SKM-1 treated with dmso at 0.1 percent for 144 hours (cell line): ENCODE measurements at regions not wholly inside any gene's neighbourhood (a gene's known extent, or its start where the extent isn't known, plus 50 kb on each side); places are given as distances from the start of the nearest gene placed in this dataset.

ENCODE experiments used
- DNase-seq: peaks from one replicate; lab custom pipeline; 2025; ENCODE audit not compliant: unreplicated experiment; lab: John Stamatoyannopoulos, UW

DNA sequence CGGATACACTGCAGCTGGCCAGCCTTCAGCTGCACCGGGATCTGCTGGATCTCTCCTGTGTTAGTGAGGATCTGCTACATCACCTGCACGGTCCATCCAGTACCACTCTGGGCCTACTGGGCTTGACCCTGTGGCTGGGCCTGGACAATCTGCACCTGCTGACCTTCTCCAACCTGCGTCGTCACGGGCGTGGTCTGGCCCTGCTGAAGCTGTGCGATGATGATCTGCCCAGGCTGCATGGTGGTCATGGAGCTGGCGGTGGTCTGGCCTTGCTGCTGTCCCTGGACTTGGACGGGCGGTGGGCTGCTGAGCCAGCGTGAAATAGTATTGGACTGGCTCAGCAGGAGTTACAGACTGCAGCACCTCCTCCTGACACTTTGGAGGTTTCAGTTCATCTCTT, 137.1 kb upstream of the GAS1 start:
- no peak for DNase-seq

DNA sequence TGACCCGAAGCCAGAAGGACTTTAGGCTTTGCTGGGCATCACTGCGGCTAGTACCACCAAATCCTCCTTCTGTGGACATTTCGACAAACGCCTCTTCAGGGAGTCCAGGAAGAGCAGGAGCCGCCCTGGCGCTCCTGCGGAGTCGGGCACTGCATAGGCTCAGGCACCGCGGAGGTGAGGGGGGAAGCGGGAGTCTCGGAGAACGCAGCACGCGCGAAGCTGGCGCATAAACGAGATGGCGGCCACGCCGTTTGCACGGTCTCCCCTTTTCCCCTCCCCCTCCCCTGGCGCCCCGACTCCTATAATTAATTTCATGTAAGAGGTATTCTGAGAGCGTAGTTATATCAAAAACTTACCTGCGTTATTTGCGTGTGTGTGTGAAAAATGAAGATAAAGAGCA, 137.8 kb upstream of the GAS1 start:
- DNase-seq: no peak

DNA sequence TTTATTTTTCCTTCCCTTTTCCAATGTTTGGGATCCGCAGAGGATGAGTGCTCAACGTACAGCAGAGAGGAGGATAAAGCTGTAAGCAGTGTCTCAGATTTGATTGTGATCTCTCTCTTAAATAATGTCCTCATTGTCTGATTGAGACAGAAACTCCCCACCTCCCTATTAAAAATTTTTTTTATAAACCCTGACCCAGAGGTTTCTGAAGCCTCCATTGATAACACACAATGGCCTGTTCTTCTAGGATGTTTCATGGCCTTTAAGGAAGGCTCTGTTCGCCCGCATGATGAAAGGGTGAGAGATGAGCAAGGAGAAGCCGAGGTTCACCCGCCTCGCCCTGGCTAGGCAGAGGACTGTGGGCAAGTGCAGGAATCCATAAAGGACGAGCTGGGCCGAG, 138.2 kb upstream of the GAS1 start:
- no peak for DNase-seq

DNA sequence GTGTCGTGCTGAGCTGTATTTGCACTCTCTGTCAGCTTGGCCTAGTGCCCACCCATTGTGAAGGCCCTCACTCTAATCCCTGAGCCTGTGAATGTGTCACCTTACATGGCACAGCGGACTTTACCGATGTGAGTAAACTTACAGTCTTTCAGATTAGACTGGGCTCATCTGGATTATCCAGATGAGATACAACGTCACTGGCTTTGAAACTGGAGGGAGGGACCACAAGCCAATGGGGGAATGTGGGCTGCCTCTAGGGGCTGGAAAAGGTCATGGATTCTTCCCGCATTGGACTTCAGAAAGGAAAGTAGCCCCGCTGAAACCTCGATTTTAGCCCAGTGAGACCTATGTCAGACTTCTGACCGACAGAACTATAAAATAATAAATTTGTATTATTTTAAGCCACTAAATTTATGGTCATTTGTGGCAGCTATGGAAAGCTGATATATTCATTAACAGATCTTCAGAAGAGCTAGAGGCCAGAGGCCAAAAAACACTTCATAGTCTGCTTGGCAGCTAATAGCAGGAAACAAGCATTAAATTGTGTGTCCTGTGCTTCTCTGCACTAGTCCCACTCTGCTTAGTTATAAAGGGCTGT, 139.0 kb upstream of the GAS1 start:
- no peak for DNase-seq

DNA sequence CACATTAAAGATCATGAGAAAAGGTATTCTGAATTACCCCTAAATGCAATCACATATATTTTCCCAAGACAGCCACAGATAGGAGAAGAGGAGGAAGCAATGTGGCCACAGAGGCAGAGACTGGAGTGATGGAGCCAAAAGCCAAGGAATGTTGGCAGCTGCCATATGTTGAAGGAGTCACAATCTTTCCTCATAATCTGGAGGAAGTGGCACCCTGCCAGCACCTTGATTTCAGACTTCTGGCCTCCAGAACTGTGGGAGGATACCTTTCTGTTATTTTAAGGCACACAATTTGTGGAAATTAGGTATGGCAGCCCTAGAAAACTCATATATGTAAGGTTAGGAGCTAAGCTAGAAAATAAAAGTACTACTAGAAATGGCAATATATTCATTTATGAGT, 139.9 kb upstream of the GAS1 start:
- no peak for DNase-seq

DNA sequence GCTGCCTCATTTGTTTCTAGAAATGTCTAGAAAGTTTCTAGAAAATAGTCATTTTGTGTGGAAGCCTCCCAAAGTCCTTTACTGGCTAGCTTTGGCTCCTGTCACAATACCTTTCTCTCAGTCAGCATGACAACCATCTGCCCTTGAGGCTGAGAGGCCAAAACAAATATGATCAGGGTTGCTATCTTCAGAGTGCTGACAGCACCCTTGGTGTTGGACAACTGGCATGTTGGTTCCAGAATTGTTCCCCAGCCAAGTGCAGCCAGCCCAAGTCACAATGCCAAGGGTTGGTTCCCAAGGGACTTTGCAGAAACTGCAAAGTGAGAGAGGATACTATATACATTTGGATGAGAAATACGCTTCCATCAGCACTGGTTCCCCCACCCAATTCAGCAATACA, 140.9 kb upstream of the GAS1 start:
- DNase-seq: no peak

DNA sequence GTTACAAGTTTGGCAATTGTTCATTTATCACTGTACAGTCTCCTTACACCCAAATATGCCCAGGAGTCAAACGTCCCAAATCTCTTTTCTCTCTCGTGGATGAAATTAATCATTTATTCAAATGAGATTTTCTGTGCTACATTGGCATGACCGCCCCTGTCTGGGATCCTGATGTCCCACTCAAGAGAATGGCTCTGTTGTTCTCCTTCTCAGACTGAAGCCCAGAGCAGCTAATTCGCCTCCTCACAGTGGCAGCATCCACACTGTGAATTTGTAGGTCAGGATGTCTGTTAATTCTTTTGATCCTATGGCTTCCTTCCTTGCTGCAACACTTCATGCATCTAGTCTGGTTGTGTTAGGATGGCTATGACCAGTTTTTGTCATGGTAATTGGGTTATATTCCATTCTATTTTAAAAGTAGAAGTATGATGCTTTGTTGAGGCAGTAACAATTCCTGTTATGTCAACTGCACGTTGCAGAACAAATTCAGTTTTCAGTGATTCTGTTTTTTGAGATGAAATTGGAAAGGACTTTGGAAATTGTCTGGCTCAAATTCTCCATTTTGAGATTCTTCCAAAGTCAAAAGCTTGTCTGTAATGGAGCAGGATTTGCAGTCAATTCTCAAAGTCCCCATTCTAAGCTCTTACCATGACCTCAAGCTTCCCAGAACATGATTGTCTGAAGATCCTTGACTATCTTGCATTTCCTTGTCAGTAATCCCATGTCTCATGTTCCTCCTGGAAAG, 141.5 kb upstream of the GAS1 start:
- no peak for DNase-seq

DNA sequence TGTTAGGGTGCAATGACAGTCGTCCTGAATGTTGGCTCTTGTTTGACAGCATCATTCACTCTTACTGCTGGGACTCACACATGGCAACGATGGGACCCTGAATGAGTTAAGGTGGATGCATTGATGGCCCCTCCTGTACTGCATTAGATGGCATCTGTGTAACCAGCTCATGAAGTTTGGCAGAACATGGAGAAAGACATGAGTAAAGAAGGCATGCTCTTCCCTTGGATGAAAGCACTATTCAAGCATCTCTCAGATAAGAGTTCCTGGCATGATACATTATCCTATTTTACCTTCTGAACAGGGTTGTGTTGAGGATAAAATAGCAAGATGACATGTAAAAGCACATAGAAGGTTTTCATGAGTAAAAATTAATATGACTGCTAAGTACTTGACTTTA, 142.2 kb upstream of the GAS1 start:
- DNase-seq: no peak

DNA sequence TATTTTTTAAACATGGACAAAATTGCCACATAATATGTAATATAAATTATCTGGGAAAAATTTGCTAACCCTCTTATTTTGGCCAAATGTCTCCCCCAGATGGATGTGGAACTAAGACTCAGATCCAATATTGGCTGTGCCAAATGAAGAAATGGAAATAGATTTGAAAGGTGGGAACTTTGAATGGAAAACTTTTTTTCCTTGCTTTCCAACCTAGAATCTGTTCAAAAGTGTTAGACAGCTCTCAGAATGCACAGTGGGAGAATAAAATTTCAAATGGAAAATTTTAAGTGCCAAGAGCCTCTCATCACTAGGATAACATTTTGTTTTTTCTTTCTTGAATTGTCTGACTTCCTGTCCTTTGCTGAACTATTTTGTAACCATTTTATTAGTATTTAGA, 142.6 kb upstream of the GAS1 start:
- no peak for DNase-seq

DNA sequence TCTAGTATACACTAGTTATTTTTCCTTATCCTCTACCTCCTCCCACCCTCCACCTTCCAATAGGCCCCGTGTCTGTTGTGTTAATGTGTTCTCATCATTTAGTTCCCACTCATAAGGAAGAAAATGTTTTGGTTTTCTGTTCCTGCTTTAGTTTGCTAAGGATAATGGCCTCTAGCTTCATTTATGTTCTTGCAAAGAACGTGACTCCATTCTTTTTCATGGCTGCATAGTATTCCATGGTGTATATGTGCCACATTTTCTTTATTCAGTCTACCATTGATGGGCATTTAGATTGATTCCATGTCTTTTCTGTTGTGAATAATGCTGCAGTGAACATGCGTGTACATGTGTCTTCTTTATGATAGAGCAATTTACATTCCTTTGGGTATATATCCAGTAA, 146.5 kb upstream of the GAS1 start:
- no peak for DNase-seq

DNA sequence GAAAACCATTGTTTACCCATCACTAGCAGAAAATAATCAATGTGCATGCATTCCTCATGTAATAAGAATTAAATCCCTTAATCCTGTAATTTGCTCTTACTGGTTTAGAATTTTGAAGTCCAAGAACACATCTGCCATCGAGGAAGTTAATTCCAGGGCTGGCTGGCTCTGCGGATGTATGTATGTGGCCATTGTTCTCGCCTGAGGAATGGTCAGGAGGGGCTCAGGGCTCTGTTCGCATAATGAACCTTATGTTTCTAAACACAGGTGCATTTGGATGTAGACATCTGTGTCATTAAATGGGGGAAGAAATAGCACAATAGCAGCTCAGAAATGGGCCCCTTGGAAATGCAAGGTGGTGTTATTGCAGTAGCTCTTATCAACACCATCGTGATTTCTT, 148.6 kb upstream of the GAS1 start:
- DNase-seq: no peak

DNA sequence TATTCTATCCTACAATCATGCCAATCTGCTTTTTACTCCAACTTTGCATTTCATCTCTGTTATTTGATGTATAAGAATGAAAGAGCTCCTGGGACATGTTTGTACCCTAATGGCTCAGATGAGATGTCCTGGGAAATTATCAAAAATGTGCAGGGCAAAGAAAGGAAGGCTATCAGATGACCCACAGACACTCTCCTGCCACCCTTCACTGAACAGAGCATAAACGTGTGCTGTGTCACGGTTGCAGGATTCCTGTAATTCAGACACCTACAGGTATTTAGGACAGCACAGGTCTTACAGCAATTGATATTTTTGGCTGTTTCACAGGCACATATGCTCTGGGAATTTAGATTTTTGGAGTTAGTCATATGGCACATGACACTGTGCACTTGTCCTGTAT, 149.2 kb upstream of the GAS1 start:
- DNase-seq: no peak

DNA sequence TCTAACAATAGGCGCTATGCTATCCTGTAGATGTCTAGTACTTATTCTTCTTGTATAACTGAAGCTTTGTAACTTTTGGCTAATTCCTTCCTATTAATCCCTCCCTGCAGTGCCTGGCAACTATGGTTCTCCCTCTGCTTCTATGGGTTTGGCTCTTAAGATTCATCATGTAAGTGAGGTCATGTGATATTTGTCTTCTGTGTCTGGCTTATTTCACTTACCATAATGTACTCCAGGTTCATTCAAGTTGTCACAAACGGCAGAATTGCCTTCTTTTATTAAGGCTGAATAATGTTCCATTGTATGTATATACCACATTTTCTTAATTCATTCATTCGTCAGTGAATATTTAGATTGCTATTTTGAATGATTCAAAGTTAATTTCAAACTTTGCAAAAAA, 149.9 kb upstream of the GAS1 start:
- no peak for DNase-seq

DNA sequence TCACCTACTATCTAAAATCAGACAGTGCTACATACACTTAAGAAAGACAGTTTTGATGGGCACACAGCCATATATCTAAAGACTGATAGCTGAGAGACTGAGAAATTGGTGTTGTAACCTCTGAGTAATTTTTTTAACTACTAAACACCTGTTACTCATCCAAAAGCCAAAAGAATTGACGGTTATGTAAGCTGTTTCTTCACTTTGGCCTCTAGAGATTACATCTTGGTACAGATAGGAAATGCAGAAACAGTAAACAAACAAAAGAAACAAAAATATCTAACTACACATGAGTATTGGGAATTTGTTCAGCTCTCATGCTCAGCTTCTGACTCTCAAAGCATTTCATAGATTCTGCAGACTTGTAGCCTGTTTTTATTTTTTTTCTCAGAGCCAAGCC, 152.1 kb upstream of the GAS1 start:
- no peak for DNase-seq

DNA sequence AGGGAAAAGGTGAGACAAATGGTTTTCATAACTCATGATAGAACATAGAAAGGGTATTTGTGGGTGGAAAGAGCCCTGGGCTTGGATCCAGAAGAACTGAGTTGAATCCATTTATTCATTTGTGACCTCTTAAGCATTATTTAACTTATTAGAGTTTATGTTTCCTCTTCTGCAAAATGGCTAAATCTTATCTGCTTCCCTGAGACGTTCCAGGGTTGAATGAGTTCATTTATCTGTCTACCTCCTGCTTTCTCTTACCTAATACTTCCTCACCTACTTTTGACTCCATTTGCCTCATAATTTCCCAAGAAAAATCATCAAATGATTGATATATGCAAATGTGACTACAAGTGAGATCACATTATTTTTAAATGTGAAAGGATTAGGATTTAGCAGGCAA, 152.7 kb upstream of the GAS1 start:
- no peak for DNase-seq

DNA sequence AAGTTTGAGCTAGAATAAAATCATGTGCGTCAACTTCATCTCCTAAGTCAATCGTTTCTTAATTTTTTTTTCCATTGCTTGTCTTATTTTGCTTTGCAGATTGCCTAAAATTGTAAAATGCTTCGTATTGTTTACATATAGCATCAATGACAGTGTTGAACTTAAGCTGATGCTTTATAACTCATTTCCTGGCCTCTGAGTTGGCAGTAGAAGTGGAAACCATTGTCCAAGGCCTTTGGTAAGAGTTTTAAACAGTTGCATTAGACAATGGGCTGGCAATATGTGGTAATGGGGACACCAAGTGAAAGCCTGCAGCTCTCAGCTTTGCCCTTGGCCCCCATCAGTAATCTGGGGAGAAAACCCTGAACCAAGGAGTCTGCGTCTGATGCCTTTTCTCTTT, 154.8 kb upstream of the GAS1 start:
- DNase-seq: no peak

DNA sequence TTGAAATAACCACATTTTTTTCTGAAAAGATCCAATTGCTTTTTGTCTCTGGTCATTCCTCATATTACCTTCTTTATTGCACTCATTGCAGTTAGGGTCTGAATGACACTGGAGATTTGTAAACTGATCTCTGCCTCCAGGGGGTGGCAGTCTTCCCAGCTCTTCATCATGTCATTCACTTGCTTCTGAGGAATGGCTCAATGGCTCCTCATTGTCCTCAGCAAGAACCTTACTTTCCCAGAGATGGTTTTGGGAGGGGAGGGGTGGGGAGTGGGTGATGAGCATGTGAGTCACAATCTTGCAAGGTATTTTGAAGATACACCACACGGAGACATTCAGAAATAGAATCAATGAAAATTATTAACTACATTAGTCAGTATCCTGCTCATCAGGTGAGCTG, 159.8 kb upstream of the GAS1 start:
- DNase-seq: no peak

DNA sequence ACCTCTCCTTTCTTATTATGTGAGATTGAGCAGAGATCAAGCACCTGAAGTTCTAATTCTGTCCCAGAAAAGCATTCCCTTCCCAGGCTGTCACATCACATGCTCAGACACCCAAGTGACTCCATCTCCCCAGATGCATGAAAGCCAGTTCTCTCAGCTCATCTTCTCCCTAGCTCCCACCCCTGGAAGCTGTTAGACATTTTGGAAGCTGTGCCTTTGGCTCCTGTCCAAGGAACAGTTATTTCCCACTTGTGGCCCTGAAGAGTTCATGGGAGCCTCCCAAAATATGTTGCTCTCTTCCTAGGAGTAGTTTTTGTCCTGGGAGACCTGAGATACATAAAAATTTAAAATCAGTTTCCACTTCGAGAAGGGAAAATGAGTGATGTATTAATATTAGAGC, 161.4 kb upstream of the GAS1 start:
- DNase-seq: no peak

DNA sequence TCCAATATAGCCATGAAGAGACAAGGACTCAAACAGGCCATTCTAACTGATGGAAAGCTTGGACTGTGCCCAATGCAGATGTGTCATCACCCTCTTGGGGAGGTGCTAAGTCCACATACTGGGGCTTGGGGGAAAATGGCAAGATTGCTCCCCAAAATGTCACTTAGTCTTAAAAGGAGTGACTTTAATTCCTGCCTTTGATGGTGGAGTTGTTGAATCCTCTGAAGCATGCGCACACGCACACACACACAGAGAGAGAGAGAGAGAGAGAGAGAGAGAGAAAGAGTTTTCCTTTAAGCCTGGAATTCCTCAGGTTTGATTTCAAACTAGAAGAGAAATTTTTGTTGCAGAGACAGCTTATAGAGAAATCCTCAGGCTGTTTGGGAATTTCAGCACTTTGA, 161.9 kb upstream of the GAS1 start:
- DNase-seq: no peak

DNA sequence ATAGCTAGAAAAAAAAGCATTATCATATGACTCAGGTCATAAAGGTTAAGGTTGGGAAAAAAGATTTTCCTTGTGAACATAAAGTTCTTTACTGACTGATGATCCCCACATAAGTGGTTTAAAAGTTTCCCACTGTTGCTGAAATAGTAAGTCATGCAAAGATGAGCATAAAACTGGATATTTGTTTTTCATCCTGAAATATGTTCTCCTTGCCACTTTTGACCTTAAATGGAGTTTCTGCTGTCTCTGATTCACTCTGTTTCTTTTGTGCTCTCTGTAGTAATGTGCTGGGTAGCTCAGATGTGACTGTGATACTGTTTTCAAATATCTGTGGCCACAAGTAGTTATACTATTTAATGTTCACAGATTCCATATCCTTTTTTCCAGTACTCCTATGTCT, 162.5 kb upstream of the GAS1 start:
- no peak for DNase-seq

DNA sequence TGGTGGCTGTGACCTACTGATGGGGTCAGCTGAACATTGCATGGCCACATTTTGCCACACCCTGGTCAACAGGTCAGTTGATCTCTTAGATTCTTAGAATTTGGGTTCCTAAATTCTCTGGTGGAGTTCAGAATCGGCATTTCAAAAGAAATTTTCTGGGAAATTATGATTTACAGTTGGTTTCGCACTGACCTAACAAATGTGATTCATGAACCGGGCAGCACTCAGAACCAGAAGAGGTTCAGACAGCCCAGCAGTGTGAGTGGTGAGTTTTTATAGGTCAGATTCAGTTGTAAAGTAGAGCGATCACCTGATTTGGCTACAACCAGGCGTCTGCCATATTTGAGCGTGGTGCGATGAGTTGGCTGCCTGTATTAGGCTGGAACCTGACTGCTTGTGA, 163.7 kb upstream of the GAS1 start:
- no peak for DNase-seq

DNA sequence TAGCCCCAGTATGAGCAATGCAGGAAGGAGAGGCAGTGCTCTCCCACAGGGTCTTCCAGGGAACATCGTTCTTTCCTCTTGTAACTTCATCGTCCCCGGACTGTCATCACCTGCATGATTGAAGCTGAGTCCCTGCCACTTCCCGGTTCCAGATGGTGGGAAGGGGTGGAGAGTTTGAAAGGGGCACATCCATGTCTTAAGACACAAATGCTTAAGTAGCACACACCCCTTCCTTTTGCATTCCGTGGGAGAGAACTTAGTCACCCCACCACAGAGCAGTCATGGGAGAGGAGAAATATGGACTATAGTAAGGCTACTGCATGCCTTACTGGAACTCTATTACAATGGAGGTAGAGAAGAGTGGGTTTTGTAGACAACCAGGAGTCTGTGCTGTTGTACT, 165.3 kb upstream of the GAS1 start:
- no peak for DNase-seq

DNA sequence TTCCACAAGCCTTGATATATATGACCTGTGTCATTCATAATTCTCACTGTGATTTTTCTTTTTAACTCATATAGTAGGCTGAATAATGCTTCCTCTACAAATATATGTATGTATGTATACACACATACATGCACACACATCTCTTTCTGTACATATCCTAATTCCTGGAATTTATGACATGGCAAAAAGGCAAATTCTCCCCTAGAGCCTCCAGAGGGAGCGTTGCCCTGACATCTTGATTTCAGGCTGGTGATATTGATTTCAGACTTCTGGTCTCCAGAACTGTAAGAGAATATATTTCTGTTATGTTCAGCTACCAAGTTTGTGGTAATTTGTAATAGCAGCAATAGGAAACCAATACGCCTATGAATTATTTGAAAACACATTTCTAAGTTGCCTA, 166.6 kb upstream of the GAS1 start:
- DNase-seq: no peak
